ENCODE measurements at regions not wholly inside any gene's neighbourhood (a gene's known extent, or its start where the extent isn't known, plus 50 kb on each side); places are given as distances from the start of the nearest gene placed in this dataset.

DNA sequence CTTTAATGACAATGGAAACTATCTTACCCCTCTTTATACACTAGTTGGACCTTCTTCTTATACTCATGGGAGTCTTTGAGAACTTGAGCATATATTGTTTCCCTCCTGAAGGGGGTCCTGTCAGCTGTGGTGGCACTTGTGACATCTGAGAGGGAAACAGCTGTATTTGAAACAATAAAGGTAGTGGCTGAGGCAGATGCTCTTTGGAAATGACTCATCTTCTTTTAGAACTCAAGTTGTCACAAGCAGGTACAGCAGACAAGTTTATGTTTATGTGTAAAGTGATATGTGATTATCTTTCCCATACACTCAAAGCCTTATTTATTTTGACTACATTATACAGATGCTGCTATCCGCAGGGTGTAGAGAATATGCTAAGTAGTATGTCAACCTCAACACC is 220.0 kb upstream of the GRM7 start:
- H3K36me3 ChIP-seq (ENCODE audit: low read depth, missing control alignments), result no peaks in the 10 kb centered on the region
- no peaks in the 10 kb centered on the region for H3K27me3 ChIP-seq
- no peaks in the 10 kb centered on the region for H3K9me3 ChIP-seq
- H3K4me3 ChIP-seq, result no peak overlapping the region
- DNase-seq, result no peak
- intact Hi-C loops (cut with DNase I; ENCODE audit: low total_unique reads), result no loop called here
- no peaks in the 10 kb centered on the region for H3K4me1 ChIP-seq
- WGBS, 2 donors, result 100% methylated on average over 1 of the region's 1 CpG
- TF ChIP-seq, protein P1, sequence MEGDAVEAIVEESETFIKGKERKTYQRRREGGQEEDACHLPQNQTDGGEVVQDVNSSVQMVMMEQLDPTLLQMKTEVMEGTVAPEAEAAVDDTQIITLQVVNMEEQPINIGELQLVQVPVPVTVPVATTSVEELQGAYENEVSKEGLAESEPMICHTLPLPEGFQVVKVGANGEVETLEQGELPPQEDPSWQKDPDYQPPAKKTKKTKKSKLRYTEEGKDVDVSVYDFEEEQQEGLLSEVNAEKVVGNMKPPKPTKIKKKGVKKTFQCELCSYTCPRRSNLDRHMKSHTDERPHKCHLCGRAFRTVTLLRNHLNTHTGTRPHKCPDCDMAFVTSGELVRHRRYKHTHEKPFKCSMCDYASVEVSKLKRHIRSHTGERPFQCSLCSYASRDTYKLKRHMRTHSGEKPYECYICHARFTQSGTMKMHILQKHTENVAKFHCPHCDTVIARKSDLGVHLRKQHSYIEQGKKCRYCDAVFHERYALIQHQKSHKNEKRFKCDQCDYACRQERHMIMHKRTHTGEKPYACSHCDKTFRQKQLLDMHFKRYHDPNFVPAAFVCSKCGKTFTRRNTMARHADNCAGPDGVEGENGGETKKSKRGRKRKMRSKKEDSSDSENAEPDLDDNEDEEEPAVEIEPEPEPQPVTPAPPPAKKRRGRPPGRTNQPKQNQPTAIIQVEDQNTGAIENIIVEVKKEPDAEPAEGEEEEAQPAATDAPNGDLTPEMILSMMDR (IDR thresholded peaks at IDR 0.05), result no peak
- TF ChIP-seq POLR2A (IDR thresholded peaks at IDR 0.05), result no peak
- no peak overlapping the region for H3K27ac ChIP-seq

GRCh38 chr3:6644070-6644929 is 216.6 kb upstream of the GRM7 start:
- H3K4me3 ChIP-seq, result no peak overlapping the region
- H3K4me1 ChIP-seq, result no peaks in the 10 kb centered on the region
- TF ChIP-seq POLR2A (IDR thresholded peaks at IDR 0.05), result no peak
- TF ChIP-seq, protein P1 (IDR thresholded peaks at IDR 0.05), result no peak
- no peak overlapping the region for H3K27ac ChIP-seq
- intact Hi-C loops (cut with DNase I; ENCODE audit: low total_unique reads), result no loop called here
- WGBS, 2 donors, result 94 to 95% methylated on average over 5 of the region's 5 CpGs
- H3K9me3 ChIP-seq, result no peaks in the 10 kb centered on the region
- H3K27me3 ChIP-seq, result no peaks in the 10 kb centered on the region
- DNase-seq, result no peak
- H3K36me3 ChIP-seq (ENCODE audit: low read depth, missing control alignments), result no peaks in the 10 kb centered on the region

- Histone ChIP-seq H3K4me1 (no peaks in the 10 kb centered on the region), H3K27me3 (no peaks in the 10 kb centered on the region), H3K4me3 (no peak overlapping the region), H3K9me3 (no peaks in the 10 kb centered on the region), H3K27ac (no peak overlapping the region), H3K36me3 (ENCODE audit: low read depth, missing control alignments) (no peaks in the 10 kb centered on the region)
- no peak for DNase-seq
- 83 to 100% methylated on average over 1 of the region's 1 CpG for WGBS, 2 donors
- TF ChIP-seq, protein P1 (IDR thresholded peaks at IDR 0.05), result no peak
- TF ChIP-seq POLR2A (IDR thresholded peaks at IDR 0.05), result no peak
- intact Hi-C loops (cut with DNase I; ENCODE audit: low total_unique reads), result no loop called here
Measured at GRCh38 chr3:6654670-6655069, 206.2 kb upstream of the GRM7 start.

DNA sequence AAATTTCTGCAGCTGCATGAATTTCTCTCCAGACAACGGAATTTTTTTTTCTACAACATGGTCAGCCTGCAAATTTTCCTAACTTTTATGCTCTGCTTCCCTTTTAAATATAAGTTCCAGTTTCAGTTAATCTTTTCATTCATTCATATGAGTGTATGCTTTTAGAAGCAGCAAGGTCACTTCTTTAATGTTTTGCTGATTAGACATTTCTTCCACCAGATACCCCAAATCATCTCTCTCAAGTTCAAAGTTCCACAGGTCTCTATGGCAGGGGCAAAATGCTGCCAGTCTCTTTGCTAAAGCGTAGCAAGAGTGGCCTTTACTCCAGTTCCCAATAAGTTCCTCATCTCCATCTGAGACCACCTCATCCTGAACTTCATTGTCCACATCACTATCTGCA is 205.6 kb upstream of the GRM7 start:
- Histone ChIP-seq H3K4me1 (no peaks in the 10 kb centered on the region), H3K27ac (no peak overlapping the region), H3K36me3 (ENCODE audit: low read depth, missing control alignments) (no peaks in the 10 kb centered on the region), H3K4me3 (no peak overlapping the region), H3K27me3 (no peaks in the 10 kb centered on the region), H3K9me3 (no peaks in the 10 kb centered on the region)
- no peak for TF ChIP-seq POLR2A (IDR thresholded peaks at IDR 0.05)
- TF ChIP-seq, protein P1 (IDR thresholded peaks at IDR 0.05), result no peak
- intact Hi-C loops (cut with DNase I; ENCODE audit: low total_unique reads), result no loop called here
- no peak for DNase-seq
- WGBS, 2 donors, result 86 to 88% methylated on average over 2 of the region's 2 CpGs

DNA sequence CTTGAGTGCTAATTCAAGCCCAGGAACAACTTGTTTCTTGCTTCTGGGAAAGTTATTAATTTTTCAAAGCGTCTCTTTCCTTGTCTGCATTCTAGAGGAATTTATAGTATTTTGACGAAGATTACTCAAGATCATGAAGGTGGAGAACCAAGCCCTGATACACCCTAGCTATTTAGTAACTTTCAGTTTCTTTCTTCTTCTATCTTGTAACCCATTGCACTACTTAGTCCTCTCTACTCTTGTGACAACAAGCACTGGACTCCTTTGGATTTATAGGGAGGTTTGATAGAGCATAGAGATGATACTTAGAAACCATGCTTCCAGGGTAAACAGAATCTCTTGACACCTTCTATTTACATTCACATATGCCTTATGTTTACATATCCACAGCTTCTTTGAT is 203.3 kb upstream of the GRM7 start:
- Histone ChIP-seq H3K27me3 (no peaks in the 10 kb centered on the region), H3K4me3 (no peak overlapping the region), H3K4me1 (no peaks in the 10 kb centered on the region), H3K9me3 (no peaks in the 10 kb centered on the region), H3K27ac (no peak overlapping the region), H3K36me3 (ENCODE audit: low read depth, missing control alignments) (no peaks in the 10 kb centered on the region)
- TF ChIP-seq, protein P1 (IDR thresholded peaks at IDR 0.05), result no peak
- DNase-seq, result no peak
- WGBS, 2 donors, result 90 to 91% methylated on average over 2 of the region's 2 CpGs
- intact Hi-C loops (cut with DNase I; ENCODE audit: low total_unique reads), result no loop called here

Data from testis (tissue), 2 donors.